Omental fat pad (tissue), 3 donors: ENCODE measurements at regions not wholly inside any gene's neighbourhood (a gene's known extent, or its start where the extent isn't known, plus 50 kb on each side); places are given as distances from the start of the nearest gene placed in this dataset.
A peak's percentile ranks its signal among the peaks of the same experiment; 100 is the strongest.

Experiments
- ATAC-seq: fragments of 150-250 bp; one replicate; pipeline ENCODE4 v1.9.1; 2016; ENCODE audit warnings: mild to moderate bottlenecking, moderate library complexity; ENCODE audit not compliant: low FRiP score
- DNase-seq: peaks from one replicate; pipeline ENCODE4 v3.0.0-alpha.2; 2019; ENCODE audit warnings: low spot score
- TF ChIP-seq, protein P1 (sequence below), 3 donors: fragments of 450-650 bp; IDR thresholded peaks; one replicate each; pipeline ENCODE4 v1.5.1; 2016 to 2017; ENCODE audit warnings: antibody characterized with exemption in 3 of 3, mild to moderate bottlenecking in 3 of 3, moderate library complexity in 2 of 3

DNA sequence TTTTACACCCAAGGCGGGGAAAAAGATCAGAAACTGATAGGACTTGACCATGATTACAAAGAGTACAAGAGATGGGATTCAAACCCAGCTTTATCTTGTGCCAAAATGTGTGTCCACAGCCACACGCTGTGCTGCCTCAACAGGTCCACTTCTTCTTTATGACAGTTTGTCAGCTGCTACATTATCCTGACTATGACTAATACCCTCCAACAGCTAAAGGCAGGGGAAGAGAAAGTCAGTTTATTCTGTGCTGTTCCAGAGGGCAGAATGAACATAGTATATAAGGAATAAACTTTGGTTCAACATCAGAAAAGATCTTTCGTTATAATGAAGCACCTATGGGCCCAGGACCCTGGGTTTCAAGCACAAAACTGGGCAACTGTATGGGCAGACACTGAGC is 668.2 kb upstream of the TENM4 start:
- TF ChIP-seq, protein P1, sequence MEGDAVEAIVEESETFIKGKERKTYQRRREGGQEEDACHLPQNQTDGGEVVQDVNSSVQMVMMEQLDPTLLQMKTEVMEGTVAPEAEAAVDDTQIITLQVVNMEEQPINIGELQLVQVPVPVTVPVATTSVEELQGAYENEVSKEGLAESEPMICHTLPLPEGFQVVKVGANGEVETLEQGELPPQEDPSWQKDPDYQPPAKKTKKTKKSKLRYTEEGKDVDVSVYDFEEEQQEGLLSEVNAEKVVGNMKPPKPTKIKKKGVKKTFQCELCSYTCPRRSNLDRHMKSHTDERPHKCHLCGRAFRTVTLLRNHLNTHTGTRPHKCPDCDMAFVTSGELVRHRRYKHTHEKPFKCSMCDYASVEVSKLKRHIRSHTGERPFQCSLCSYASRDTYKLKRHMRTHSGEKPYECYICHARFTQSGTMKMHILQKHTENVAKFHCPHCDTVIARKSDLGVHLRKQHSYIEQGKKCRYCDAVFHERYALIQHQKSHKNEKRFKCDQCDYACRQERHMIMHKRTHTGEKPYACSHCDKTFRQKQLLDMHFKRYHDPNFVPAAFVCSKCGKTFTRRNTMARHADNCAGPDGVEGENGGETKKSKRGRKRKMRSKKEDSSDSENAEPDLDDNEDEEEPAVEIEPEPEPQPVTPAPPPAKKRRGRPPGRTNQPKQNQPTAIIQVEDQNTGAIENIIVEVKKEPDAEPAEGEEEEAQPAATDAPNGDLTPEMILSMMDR (IDR thresholded peaks at IDR 0.05), result no peak
- DNase-seq (no peak), ATAC-seq (no peak)

DNA sequence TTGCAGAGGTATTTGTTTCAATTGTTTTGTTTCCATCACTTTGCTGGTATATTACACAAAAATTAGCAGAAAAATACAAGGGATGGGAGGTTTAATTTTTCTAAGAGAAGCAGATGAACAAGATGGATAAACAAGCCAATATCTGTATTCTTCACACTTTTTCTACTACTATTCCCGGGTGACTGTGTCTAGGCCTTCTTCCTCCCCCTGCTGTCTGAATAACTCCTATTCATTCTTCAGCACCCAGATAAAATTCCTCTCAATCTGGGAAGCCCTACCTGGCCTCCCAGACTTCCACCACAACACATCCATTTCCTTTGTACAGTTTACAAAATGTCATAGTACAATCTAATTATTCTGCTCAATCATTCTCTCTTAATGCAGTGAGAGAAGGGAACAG is 666.6 kb upstream of the TENM4 start:
- TF ChIP-seq, protein P1 (IDR thresholded peaks at IDR 0.05), result no peak
- no peak for ATAC-seq
- DNase-seq, result no peak

DNA sequence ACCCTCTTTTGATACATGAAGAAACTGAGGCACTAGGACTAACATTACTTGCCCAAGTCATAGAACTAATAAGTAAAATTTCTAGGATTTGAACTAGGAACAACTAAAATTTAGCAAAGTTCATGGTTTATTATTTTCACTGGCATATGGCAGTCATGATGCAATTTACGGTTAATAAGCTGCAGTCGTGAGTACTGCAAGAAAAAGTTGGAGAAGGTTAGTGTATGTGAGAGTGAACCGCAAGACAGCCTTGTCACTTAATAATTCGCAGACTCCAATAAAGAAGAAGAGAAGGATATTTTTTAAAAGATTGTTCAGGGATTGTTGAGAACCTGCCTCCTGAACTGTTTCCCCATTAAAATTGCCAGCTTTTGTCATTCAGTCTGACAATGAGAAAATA is 663.4 kb upstream of the TENM4 start:
- ATAC-seq (no peak), DNase-seq (no peak)
- TF ChIP-seq, protein P1 (IDR thresholded peaks at IDR 0.05), result no peak

DNA sequence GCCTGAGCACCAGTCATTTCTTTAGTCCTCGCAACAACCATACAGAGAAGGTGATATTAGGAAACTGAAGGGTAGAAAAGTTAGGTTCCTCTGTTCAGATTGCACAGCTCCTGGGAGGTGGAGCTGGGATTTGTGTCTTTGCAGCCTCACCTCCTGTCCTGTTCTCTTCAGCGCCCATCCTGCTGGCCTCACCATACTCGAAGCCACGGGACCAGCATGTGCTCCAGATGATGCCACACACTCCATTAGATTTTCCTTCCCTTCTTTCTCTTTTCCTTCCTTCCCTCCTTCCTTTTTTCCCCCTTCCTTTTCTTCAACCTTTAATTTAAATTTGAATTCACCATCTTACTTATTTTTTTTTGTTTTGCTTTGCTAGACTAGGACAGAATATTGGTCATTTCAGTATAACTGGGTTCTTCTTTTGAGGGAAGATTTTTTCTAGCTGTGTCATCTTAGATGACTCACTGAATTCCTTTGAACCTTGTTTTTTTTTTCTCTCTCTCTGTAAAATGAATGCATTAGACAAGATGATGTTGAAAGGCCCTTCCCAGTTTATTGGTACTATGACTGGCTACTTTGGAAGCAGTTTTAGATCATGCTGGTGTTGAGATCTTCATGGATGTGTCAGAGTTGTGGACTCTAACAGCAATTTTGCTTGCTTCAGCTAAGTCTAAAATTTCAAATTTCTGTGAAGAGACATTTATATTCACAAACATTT is 662.5 kb upstream of the TENM4 start:
- ATAC-seq, result peak; percentile 78
- TF ChIP-seq, protein P1 (IDR thresholded peaks at IDR 0.05), result no peak
- no peak for DNase-seq

DNA sequence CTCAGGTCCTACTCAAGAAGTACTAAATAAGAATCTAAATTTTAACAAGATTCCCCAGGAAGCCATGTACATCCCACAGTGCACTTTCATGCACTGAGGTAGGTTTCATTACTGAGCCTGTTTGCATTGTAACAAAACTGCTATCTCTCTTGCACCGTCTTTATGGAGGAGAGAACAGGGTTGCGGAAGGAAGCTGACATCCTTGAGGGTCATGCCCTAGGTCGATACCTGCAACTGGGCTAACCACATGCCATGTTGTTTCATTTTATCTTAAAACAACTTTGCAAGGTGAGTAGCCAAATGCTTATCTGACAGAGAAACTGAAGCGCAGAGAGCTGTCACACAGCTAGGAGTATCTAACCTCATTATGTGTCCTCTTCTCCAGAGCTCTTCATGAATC is 656.3 kb upstream of the TENM4 start:
- DNase-seq, result no peak
- TF ChIP-seq, protein P1 (IDR thresholded peaks at IDR 0.05), result no peak

DNA sequence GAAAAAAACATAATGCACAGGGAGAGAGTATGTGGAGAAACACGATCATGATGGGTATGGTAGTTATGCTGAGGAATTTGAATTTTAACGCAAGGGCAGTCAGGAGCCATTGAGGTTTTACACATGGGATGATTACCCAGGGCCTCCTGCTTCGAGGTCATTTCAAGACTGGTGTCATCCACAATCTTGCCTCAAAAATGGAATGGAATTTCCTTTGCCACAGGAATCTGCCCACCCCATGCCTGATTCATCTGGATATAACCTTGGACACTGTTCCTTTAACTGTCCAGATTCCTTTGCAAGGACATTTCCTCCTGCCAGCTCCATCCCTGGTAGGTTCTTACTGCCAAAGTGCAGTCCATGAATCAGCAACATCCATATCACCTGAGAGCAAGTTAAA is 655.9 kb upstream of the TENM4 start:
- ATAC-seq (no peak), DNase-seq (no peak)
- TF ChIP-seq, protein P1 (IDR thresholded peaks at IDR 0.05), result no peak

More for the DNA sequence above, 656.3 kb upstream of the TENM4 start:
- no peak for ATAC-seq

DNA sequence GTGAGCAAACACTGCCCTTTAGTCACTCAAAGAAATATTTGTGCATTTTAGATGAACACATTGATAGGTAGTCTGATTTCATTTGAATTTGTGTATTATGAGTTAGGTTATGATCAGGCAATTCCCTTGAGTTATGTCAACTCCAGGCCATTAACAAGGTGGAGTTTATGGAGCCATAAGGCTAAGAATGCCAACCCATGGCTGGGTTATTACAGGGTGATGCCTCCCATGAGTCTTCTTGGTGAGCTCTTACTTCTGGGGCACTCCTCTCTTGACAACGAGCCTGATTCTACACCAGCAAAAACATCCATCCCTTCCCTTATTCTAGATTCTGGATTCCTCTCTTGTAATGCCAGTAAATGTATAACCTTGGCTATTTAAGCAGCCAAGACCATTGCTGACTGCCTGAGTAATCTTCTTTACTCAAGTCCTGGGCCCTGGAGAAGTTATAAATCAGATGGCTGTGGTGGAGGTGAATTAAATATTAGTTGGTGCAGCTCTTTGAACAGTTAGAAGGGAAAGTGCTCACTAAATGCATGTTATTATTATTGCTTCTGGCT is 645.7 kb upstream of the TENM4 start:
- ATAC-seq, result no peak
- no peak for DNase-seq
- TF ChIP-seq, protein P1 (IDR thresholded peaks at IDR 0.05), result no peak
